MM.1S (cell line): ENCODE measurements at regions not wholly inside any gene's neighbourhood (a gene's known extent, or its start where the extent isn't known, plus 50 kb on each side); places are given as distances from the start of the nearest gene placed in this dataset.

ENCODE experiments used
- DNase-seq: peaks from one replicate; pipeline ENCODE4 v3.0.0-alpha.2; 2015
- H2AFZ ChIP-seq: fragments of 300-600 bp; sonication (generic); 2 replicates; pipeline ENCODE4 v1.6.0; 2016; ENCODE audit warnings: antibody characterized with exemption, low read length
- H3F3A ChIP-seq: fragments of 300-600 bp; sonication (generic); 2 replicates; pipeline ENCODE4 v1.6.1; 2016; ENCODE audit warnings: mild to moderate bottlenecking, antibody characterized with exemption, low read length, moderate library complexity, mixed read lengths; ENCODE audit not compliant: insufficient read depth
- H3K27ac ChIP-seq: fragments of 300-600 bp; sonication (generic); 2 replicates; pipeline ENCODE4 v1.5.1; 2016; ENCODE audit warnings: mild to moderate bottlenecking, low read length
- H3K27me3 ChIP-seq: fragments of 300-600 bp; sonication (generic); replicated peaks from 2 replicates; pipeline ENCODE4 v1.6.0; 2016; ENCODE audit warnings: low read length; ENCODE audit not compliant: insufficient read depth
- H3K36me3 ChIP-seq: fragments of 300-600 bp; sonication (generic); replicated peaks from 2 replicates; pipeline ENCODE4 v1.6.1; 2016; ENCODE audit warnings: mild to moderate bottlenecking, low read length, mixed read lengths; ENCODE audit not compliant: insufficient read depth
- H3K4me1 ChIP-seq: fragments of 300-600 bp; sonication (generic); 2 replicates; pipeline ENCODE4 v1.6.1; 2016; ENCODE audit warnings: low read length, mixed read lengths
- H3K4me2 ChIP-seq: fragments of 300-600 bp; sonication (generic); 2 replicates; pipeline ENCODE4 v1.6.0; 2016; ENCODE audit warnings: low read depth, low read length
- H3K4me3 ChIP-seq: fragments of 300-600 bp; sonication (generic); 2 replicates; pipeline ENCODE4 v1.5.1; 2016; ENCODE audit warnings: low read length, mixed read lengths
- H3K79me2 ChIP-seq: fragments of 300-600 bp; sonication (generic); 2 replicates; pipeline ENCODE4 v1.6.1; 2016; ENCODE audit warnings: mixed run types, low read length, mixed read lengths
- H3K9ac ChIP-seq: fragments of 300-600 bp; sonication (generic); 2 replicates; pipeline ENCODE4 v1.6.1; 2016; ENCODE audit warnings: low read length, mixed read lengths
- H3K9me2 ChIP-seq: fragments of 300-600 bp; sonication (generic); replicated peaks from 2 replicates; pipeline ENCODE4 v1.6.1; 2016; ENCODE audit warnings: mild to moderate bottlenecking, low read length, mixed read lengths; ENCODE audit not compliant: insufficient read depth
- H3K9me3 ChIP-seq: fragments of 300-600 bp; sonication (generic); replicated peaks from 2 replicates; pipeline ENCODE4 v1.6.1; 2016; ENCODE audit warnings: mild to moderate bottlenecking, low read length, mixed read lengths; ENCODE audit not compliant: insufficient read depth
- H4K20me1 ChIP-seq: fragments of 300-600 bp; sonication (generic); 2 replicates; pipeline ENCODE4 v1.6.1; 2016; ENCODE audit warnings: mild to moderate bottlenecking, low read length, moderate library complexity, mixed read lengths; ENCODE audit not compliant: insufficient read depth
- EZH2 ChIP-seq: fragments of 300-600 bp; sonication (generic); optimal IDR thresholded peaks from 2 replicates; pipeline ENCODE3; 2017; ENCODE audit warnings: low read depth, mild to moderate bottlenecking, antibody characterized with exemption, low read length, mixed read lengths
- EZH2phosphoT487 ChIP-seq: fragments of 300-600 bp; sonication (generic); IDR thresholded peaks from 2 replicates; pipeline ENCODE4 v1.6.1; 2018; ENCODE audit warnings: antibody characterized with exemption, low read length
- TF ChIP-seq, protein P1 (sequence below): fragments of 300-600 bp; sonication (generic); IDR thresholded peaks from 2 replicates; pipeline ENCODE4 v1.5.1; 2016; ENCODE audit warnings: antibody characterized with exemption, low read length, mixed read lengths

DNA sequence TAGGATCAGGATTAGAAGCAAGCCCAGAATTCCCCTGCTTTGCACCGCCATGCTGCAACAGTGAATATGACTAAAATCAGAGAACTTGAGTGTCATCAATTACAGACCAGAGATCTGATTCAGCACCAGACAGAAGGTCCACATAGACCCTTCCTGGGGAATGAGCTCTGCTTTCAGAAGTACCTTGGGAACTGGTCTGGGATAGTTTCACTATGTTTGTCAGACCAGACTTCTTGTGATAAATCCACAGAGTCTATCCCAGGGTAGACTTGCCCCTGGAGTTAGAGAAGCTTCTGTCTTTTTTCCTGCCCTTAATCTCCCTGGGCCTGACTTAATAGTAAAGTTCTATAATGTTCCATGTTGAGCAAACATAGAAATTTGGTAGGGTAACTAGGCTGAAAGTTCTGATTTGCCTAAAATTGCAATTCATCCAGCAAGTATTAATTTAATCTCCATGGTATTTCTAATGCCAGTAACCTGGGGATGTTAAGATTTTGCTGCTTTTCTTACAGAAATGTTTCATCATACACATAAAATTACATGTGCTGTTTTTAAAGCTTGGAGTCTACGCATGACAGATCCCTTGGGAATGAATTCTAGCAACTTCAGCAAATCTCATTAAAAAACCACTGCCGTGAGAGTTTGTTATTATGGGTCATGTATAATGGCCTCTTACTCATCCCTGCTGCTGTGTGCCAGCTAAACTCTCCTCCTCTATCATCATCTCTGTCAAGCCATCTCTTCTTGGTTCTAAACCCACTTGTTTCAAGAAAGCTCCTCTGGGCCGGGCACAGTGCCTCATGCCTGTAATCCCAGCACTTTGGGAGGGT lies 61.3 kb upstream of the METAP2 start:
- Histone ChIP-seq H3K4me1 (no peaks in the 10 kb centered on the region), H3K4me2 (no peak overlapping the region), H3K36me3 (no peaks in the 10 kb centered on the region), H3K27ac (no peak overlapping the region), H3K9ac (no peak overlapping the region), H3K4me3 (no peak overlapping the region), H4K20me1 (no peaks in the 10 kb centered on the region), H3K27me3 (no peaks in the 10 kb centered on the region), H2AFZ (no peak overlapping the region), H3K9me2 (no peaks in the 10 kb centered on the region), H3K9me3 (no peaks in the 10 kb centered on the region), H3F3A (no peaks in the 10 kb centered on the region), H3K79me2 (no peaks in the 10 kb centered on the region)
- no peak for DNase-seq
- TF ChIP-seq, protein P1, sequence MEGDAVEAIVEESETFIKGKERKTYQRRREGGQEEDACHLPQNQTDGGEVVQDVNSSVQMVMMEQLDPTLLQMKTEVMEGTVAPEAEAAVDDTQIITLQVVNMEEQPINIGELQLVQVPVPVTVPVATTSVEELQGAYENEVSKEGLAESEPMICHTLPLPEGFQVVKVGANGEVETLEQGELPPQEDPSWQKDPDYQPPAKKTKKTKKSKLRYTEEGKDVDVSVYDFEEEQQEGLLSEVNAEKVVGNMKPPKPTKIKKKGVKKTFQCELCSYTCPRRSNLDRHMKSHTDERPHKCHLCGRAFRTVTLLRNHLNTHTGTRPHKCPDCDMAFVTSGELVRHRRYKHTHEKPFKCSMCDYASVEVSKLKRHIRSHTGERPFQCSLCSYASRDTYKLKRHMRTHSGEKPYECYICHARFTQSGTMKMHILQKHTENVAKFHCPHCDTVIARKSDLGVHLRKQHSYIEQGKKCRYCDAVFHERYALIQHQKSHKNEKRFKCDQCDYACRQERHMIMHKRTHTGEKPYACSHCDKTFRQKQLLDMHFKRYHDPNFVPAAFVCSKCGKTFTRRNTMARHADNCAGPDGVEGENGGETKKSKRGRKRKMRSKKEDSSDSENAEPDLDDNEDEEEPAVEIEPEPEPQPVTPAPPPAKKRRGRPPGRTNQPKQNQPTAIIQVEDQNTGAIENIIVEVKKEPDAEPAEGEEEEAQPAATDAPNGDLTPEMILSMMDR: no peak
- no peak for TF ChIP-seq EZH2phosphoT487
- TF ChIP-seq EZH2: no peak

DNA sequence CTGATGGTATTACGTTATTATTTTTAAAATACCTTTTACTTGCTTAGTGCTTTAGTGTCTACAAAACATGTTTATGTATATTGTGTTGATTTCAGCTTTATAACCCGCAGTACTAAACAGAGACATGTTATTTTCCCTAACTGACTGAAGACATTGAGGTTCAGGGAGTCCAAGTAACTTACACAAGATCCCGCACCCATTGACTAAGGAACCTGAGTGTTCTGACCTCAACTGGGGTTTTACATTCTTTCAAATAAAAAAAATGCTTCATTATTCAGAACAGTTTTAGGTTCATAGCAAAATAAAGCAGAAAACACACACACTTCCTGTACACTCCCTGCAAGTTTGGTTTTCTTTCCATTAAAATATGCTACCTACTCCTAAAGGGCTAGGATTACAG lies 60.4 kb upstream of the METAP2 start:
- Histone ChIP-seq H3K27me3 (no peaks in the 10 kb centered on the region), H3K36me3 (no peaks in the 10 kb centered on the region), H3K9ac (no peak overlapping the region), H3K4me1 (no peaks in the 10 kb centered on the region), H2AFZ (no peak overlapping the region), H3F3A (no peaks in the 10 kb centered on the region), H4K20me1 (no peaks in the 10 kb centered on the region), H3K27ac (no peak overlapping the region), H3K9me3 (no peaks in the 10 kb centered on the region), H3K4me2 (no peak overlapping the region), H3K79me2 (no peaks in the 10 kb centered on the region), H3K4me3 (no peak overlapping the region), H3K9me2 (no peaks in the 10 kb centered on the region)
- no peak for DNase-seq
- TF ChIP-seq EZH2 (no peak), EZH2phosphoT487 (no peak)
- TF ChIP-seq, protein P1: no peak

DNA sequence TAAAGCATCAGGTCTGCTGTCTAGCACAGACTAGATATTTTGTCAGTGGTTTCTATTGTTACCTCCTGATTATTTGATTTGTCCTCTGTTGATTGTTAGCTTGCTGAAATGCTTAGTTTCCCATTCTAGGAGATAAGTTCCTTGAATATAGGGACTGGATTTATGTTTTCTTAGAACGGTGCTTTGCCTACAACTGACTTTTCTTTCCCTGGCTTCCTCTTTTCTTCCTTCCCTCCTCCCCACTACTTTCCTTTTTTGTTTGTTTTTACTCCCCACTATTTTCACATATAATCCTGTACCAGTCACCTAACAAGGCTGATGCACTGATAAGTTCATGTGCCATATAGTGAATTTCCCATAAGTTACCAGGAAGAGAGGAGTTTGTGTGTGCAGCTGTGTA lies 58.5 kb upstream of the METAP2 start:
- no peaks in the 10 kb centered on the region for H3K79me2 ChIP-seq
- H3K27ac ChIP-seq: no peak overlapping the region
- H4K20me1 ChIP-seq: no peaks in the 10 kb centered on the region
- TF ChIP-seq EZH2phosphoT487 (no peak), EZH2 (no peak)
- TF ChIP-seq, protein P1: no peak
- no peak overlapping the region for H3K4me3 ChIP-seq
- H2AFZ ChIP-seq: no peak overlapping the region
- H3K9ac ChIP-seq: no peak overlapping the region
- H3K27me3 ChIP-seq: no peaks in the 10 kb centered on the region
- no peaks in the 10 kb centered on the region for H3K4me1 ChIP-seq
- no peaks in the 10 kb centered on the region for H3K9me3 ChIP-seq
- no peaks in the 10 kb centered on the region for H3F3A ChIP-seq
- no peak overlapping the region for H3K4me2 ChIP-seq
- no peaks in the 10 kb centered on the region for H3K36me3 ChIP-seq
- DNase-seq: no peak
- no peaks in the 10 kb centered on the region for H3K9me2 ChIP-seq
